Endodermal cell (in vitro differentiated cells): ENCODE measurements at regions not wholly inside any gene's neighbourhood (a gene's known extent, or its start where the extent isn't known, plus 50 kb on each side); places are given as distances from the start of the nearest gene placed in this dataset.

ENCODE experiments used
- DNase-seq: peaks from one replicate; pipeline ENCODE4 v3.0.0-alpha.2; 2017
- H3K27ac ChIP-seq: 2 replicates; pipeline ENCODE4 v1.5.1; 2013; ENCODE audit warnings: mild to moderate bottlenecking, low read depth, low read length, moderate library complexity
- H3K27me3 ChIP-seq: 2 replicates; pipeline ENCODE4 v1.6.1; 2013; ENCODE audit warnings: mild to moderate bottlenecking, low read length, moderate library complexity; ENCODE audit not compliant: insufficient read depth, control insufficient read depth, poor library complexity, severe bottlenecking
- H3K36me3 ChIP-seq: 2 replicates; pipeline ENCODE4 v1.7.0; 2013; ENCODE audit warnings: mild to moderate bottlenecking, low read length, moderate library complexity; ENCODE audit not compliant: control insufficient read depth, insufficient read depth
- H3K4me1 ChIP-seq: one replicate; pipeline ENCODE4 v1.7.0; 2013; ENCODE audit warnings: low read length; ENCODE audit not compliant: control insufficient read depth, insufficient read depth
- H3K4me3 ChIP-seq: 2 replicates; pipeline ENCODE4 v1.5.1; 2013; ENCODE audit warnings: mild to moderate bottlenecking, low read length, moderate library complexity
- H3K9ac ChIP-seq: 2 replicates; pipeline ENCODE4 v1.6.1; 2013; ENCODE audit warnings: mild to moderate bottlenecking, low read length, moderate library complexity; ENCODE audit not compliant: poor library complexity, severe bottlenecking; ENCODE audit errors: extremely low read depth
- H3K9me3 ChIP-seq: 2 replicates; pipeline ENCODE4 v1.6.1; 2013; ENCODE audit warnings: mild to moderate bottlenecking, low read length, moderate library complexity; ENCODE audit not compliant: control insufficient read depth
- H3K27ac Mint-ChIP-seq: 2 replicates; pipeline ENCODE4 v1.8.0; 2020; ENCODE audit warnings: mixed read lengths
- H3K27me3 Mint-ChIP-seq: 2 replicates; pipeline ENCODE4 v1.8.0; 2021; ENCODE audit warnings: mild to moderate bottlenecking, mixed read lengths; ENCODE audit not compliant: insufficient read depth
- H3K36me3 Mint-ChIP-seq: 2 replicates; pipeline ENCODE4 v1.8.0; 2020; ENCODE audit warnings: low read depth, mixed read lengths
- H3K4me1 Mint-ChIP-seq: 2 replicates; pipeline ENCODE4 v1.8.0; 2020; ENCODE audit warnings: mixed read lengths
- H3K4me3 Mint-ChIP-seq: 2 replicates; pipeline ENCODE4 v1.8.0; 2020; ENCODE audit warnings: mild to moderate bottlenecking, moderate library complexity, mixed read lengths
- H3K9me3 Mint-ChIP-seq: 2 replicates; pipeline ENCODE4 v1.8.0; 2020; ENCODE audit warnings: mild to moderate bottlenecking, mixed read lengths
- WGBS, 2 experiments: methylation state at CpG; one replicate each; pipeline versions ENCODE4 v1.1.5 to v1.1.7; 2013; ENCODE audit warnings: missing lambda C conversion rate in 2 of 2, mixed read lengths in 1 of 2; ENCODE audit not compliant: insufficient coverage in 1 of 2, insufficient read length in 1 of 2; 5-methylcytosine and 5-hydroxymethylcytosine counted together
- TF ChIP-seq, protein P1 (sequence below): fragments of 200-600 bp; sonication (generic); conservative IDR thresholded peaks from 2 replicates; pipeline ENCODE4 v1.5.0; 2021; ENCODE audit warnings: antibody characterized with exemption, mild to moderate bottlenecking

DNA sequence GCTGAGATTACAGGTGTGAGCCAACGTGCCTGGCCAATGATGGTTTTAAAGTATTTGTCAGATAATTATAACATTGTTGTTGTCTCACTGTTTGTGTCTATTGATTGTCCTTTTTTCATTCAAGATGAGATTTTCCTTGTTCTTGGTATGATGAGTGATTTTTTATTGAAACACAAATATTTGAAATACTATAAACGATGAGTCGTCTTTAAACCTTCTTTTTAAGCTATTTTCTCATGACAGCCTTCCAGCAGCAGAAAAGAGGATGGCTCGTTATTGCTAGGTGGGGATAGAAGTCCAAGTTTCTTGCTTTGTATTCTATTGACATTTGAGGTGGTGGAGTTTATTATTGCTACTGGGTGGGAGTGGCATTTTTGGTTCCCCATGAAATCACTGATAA, 61.7 kb upstream of the MDFIC2 start:
- no peak overlapping the region for H3K27ac Mint-ChIP-seq
- Histone ChIP-seq H3K36me3 (no peaks in the 10 kb centered on the region), H3K27me3 (no peaks in the 10 kb centered on the region), H3K9me3 (no peaks in the 10 kb centered on the region), H3K9ac (no peak overlapping the region), H3K4me1 (no peaks in the 10 kb centered on the region), H3K27ac (no peak overlapping the region), H3K4me3 (no peak overlapping the region)
- H3K4me3 Mint-ChIP-seq = no peak overlapping the region
- DNase-seq = no peak
- no peaks in the 10 kb centered on the region for H3K4me1 Mint-ChIP-seq
- H3K36me3 Mint-ChIP-seq = no peaks in the 10 kb centered on the region
- WGBS, 2 experiments = 98% methylated on average over 4 of the region's 4 CpGs; no CpG with 5 or more reads in 1 of the 2 experiments
- TF ChIP-seq, protein P1, sequence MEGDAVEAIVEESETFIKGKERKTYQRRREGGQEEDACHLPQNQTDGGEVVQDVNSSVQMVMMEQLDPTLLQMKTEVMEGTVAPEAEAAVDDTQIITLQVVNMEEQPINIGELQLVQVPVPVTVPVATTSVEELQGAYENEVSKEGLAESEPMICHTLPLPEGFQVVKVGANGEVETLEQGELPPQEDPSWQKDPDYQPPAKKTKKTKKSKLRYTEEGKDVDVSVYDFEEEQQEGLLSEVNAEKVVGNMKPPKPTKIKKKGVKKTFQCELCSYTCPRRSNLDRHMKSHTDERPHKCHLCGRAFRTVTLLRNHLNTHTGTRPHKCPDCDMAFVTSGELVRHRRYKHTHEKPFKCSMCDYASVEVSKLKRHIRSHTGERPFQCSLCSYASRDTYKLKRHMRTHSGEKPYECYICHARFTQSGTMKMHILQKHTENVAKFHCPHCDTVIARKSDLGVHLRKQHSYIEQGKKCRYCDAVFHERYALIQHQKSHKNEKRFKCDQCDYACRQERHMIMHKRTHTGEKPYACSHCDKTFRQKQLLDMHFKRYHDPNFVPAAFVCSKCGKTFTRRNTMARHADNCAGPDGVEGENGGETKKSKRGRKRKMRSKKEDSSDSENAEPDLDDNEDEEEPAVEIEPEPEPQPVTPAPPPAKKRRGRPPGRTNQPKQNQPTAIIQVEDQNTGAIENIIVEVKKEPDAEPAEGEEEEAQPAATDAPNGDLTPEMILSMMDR = no peak
- no peaks in the 10 kb centered on the region for H3K9me3 Mint-ChIP-seq
- H3K27me3 Mint-ChIP-seq = no peaks in the 10 kb centered on the region
